K562 (cell line): ENCODE measurements at regions not wholly inside any gene's neighbourhood (a gene's known extent, or its start where the extent isn't known, plus 50 kb on each side); places are given as distances from the start of the nearest gene placed in this dataset.
A peak's percentile ranks its signal among the peaks of the same experiment; 100 is the strongest.

Source experiments
- ATAC-seq: fragments of 200-7000 bp; cut with Tn5 transposase; 3 replicates; pipeline ENCODE4 v1.9.1; 2020; ENCODE audit warnings: moderate library complexity
- BruUV-seq: library from RNA; stranded (reverse); fragments of 400-500 nt; replicated peaks from 2 replicates; lab custom pipeline; 2021; lab: Mats Ljungman, UMichigan
- CTCF ChIA-PET: fragments of 300-600 bp; formaldehyde crosslinking; extraction: SDS; loops from one replicate; lab custom pipeline; 2021; ENCODE audit warnings: low intra/inter-chr PET ratio; lab: Yijun Ruan, JAX
- POLR2A ChIA-PET: fragments of 300-600, 350-650 bp; sonication (Branson Sonifier 250); formaldehyde crosslinking; extraction: SDS; loops from one replicate; lab custom pipeline; 2021; ENCODE audit warnings: antibody characterized with exemption, inconsistent platforms; lab: Yijun Ruan, JAX
- DNase-seq, 4 experiments: peaks; one replicate each; pipeline versions ENCODE4 v3.0.0 to v3.0.0-alpha.2; 2011 to 2018; ENCODE audit warnings: low spot score in 3 of 4, mixed read lengths in 3 of 4; ENCODE audit errors: extremely low read depth in 1 of 4
- FAIRE-seq: peaks from 2 replicates; lab custom pipeline; 2011; peaks lifted over from hg19 to GRCh38; lab: Jason Lieb, UNC
- H2AFZ ChIP-seq: 2 replicates; pipeline ENCODE4 v1.6.0; 2011; ENCODE audit warnings: low read depth, low read length, control low read depth, inconsistent platforms
- H3K27ac ChIP-seq: fragments of 200-600 bp; 3 replicates; pipeline ENCODE4 v1.8.0; 2011; ENCODE audit warnings: low read depth, mild to moderate bottlenecking, control low read depth, inconsistent platforms, low read length, moderate library complexity, mixed read lengths; ENCODE audit errors: extremely low read depth
- H3K27me3 ChIP-seq, 2 experiments: fragments of 300-600 bp in 1 of 2; 2 replicates in 1 of 2; 3 replicates in 1 of 2; pipeline versions ENCODE4 v1.6.0 to v1.8.0; 2011; ENCODE audit warnings: inconsistent platforms in 2 of 2, low read length in 2 of 2, mild to moderate bottlenecking in 1 of 2, mixed read lengths in 1 of 2, moderate library complexity in 1 of 2; ENCODE audit not compliant: control insufficient read depth in 2 of 2, insufficient read depth in 2 of 2
- H3K36me3 ChIP-seq: fragments of 300-600 bp; 3 replicates; pipeline ENCODE4 v1.8.0; 2011; ENCODE audit warnings: mild to moderate bottlenecking, low read length, inconsistent platforms; ENCODE audit not compliant: control insufficient read depth, insufficient read depth
- H3K4me1 ChIP-seq, 2 experiments: fragments of 200-600 bp in 1 of 2; replicated peaks in 1 of 2; 2 replicates in 1 of 2; 3 replicates in 1 of 2; pipeline versions ENCODE4 v1.5.1 to v1.8.0; 2011; ENCODE audit warnings: inconsistent platforms in 2 of 2, low read length in 2 of 2, mild to moderate bottlenecking in 1 of 2, mixed read lengths in 1 of 2, moderate library complexity in 1 of 2; ENCODE audit not compliant: control insufficient read depth in 2 of 2, insufficient read depth in 2 of 2
- H3K4me2 ChIP-seq: 2 replicates; pipeline ENCODE4 v1.6.1; 2011; ENCODE audit warnings: low read length, control low read depth, inconsistent platforms, mixed read lengths; ENCODE audit not compliant: insufficient read depth
- H3K4me3 ChIP-seq: fragments of 200-600 bp; sonication (generic), shearing (Covaris generic); 2 replicates; pipeline ENCODE4 v1.5.1; 2016; ENCODE audit warnings: control low read depth, inconsistent platforms
- H3K79me2 ChIP-seq: fragments of 200-600 bp; 3 replicates; pipeline ENCODE4 v1.8.0; 2011; ENCODE audit warnings: low read length, inconsistent platforms; ENCODE audit not compliant: control insufficient read depth, insufficient read depth
- H3K9ac ChIP-seq, 2 experiments: 2 replicates each; pipeline versions ENCODE4 v1.6.0 to v1.6.1; 2011; ENCODE audit warnings: low read depth in 2 of 2, low read length in 2 of 2, control low read depth in 1 of 2, inconsistent platforms in 1 of 2, mild to moderate bottlenecking in 1 of 2, mixed read lengths in 1 of 2; ENCODE audit not compliant: insufficient read depth in 1 of 2
- H3K9me1 ChIP-seq: one replicate; pipeline ENCODE4 v1.6.0; 2011; ENCODE audit warnings: inconsistent platforms, mild to moderate bottlenecking, low read length, moderate library complexity; ENCODE audit not compliant: control insufficient read depth, insufficient read depth
- H3K9me3 ChIP-seq: replicated peaks from 2 replicates; pipeline ENCODE4 v1.5.1; 2011; ENCODE audit warnings: low read depth, low read length, inconsistent platforms; ENCODE audit not compliant: control insufficient read depth, insufficient read depth
- H4K20me1 ChIP-seq: replicated peaks from 2 replicates; pipeline ENCODE4 v1.6.1; 2011; ENCODE audit warnings: low read length, inconsistent platforms, mixed read lengths; ENCODE audit not compliant: control insufficient read depth, insufficient read depth
- CREBBP ChIP-seq: IDR thresholded peaks from one replicate; pipeline ENCODE4 v1.6.1; 2012; ENCODE audit warnings: low read depth, mild to moderate bottlenecking, control low read depth, inconsistent platforms, low read length
- MYBL2 ChIP-seq, 2 experiments: fragments of 450-650 bp in 1 of 2; sonication (generic) in 1 of 2; formaldehyde crosslinking in 1 of 2; IDR thresholded peaks; 2 replicates each; pipeline versions ENCODE4 v1.6.1 to v1.8.1; 2017 to 2022; ENCODE audit warnings: borderline replicate concordance in 1 of 2, inconsistent platforms in 1 of 2, low read depth in 1 of 2, mild to moderate bottlenecking in 1 of 2, missing genetic modification reagents in 1 of 2, moderate library complexity in 1 of 2
- NFXL1 ChIP-seq: fragments of 450-650 bp; formaldehyde crosslinking; IDR thresholded peaks from 2 replicates; pipeline ENCODE4 v1.4.0; 2021; ENCODE audit warnings: mild to moderate bottlenecking
- PRMT5 ChIP-seq: sonication (generic); formaldehyde crosslinking; IDR thresholded peaks from 2 replicates; pipeline ENCODE4 v1.5.0; 2020; ENCODE audit warnings: missing genetic modification reagents
- SMARCA4 ChIP-seq: fragments of 450-650 bp; IDR thresholded peaks from 2 replicates; pipeline ENCODE4 v1.6.1; 2016
- SMARCC2 ChIP-seq: fragments of 450-650 bp; IDR thresholded peaks from 2 replicates; pipeline ENCODE4 v1.6.1; 2017; ENCODE audit warnings: antibody characterized with exemption, moderate library complexity, mild to moderate bottlenecking, low read depth
- TAF15 ChIP-seq: fragments of 200-400 bp; formaldehyde crosslinking; IDR thresholded peaks from 2 replicates; pipeline ENCODE4 v1.6.1; 2017; ENCODE audit warnings: mild to moderate bottlenecking, low read depth, low read length, moderate library complexity
- TAL1 ChIP-seq: fragments of 450-650 bp; IDR thresholded peaks from 2 replicates; pipeline ENCODE4 v1.6.1; 2016; ENCODE audit warnings: mild to moderate bottlenecking
- TOE1 ChIP-seq, 2 experiments: fragments of 450-650 bp in 1 of 2; sonication (generic) in 1 of 2; formaldehyde crosslinking in 1 of 2; IDR thresholded peaks; 2 replicates each; pipeline versions ENCODE4 v1.7.1 to v1.8.0; 2016 to 2022; ENCODE audit warnings: borderline replicate concordance in 2 of 2, mild to moderate bottlenecking in 2 of 2, antibody characterized with exemption in 1 of 2, inconsistent platforms in 1 of 2, low read depth in 1 of 2, missing genetic modification reagents in 1 of 2, moderate library complexity in 1 of 2
- TRIM28 ChIP-seq: fragments of 450-650 bp; IDR thresholded peaks from 2 replicates; pipeline ENCODE4 v1.6.1; 2017
- ZBTB2 ChIP-seq: fragments of 450-650 bp; IDR thresholded peaks from 2 replicates; pipeline ENCODE4 v1.6.1; 2016; ENCODE audit warnings: antibody characterized with exemption
- ZNF445 ChIP-seq: fragments of 250-450 bp; sonication (Bioruptor Pico); IDR thresholded peaks from 2 replicates; pipeline ENCODE4 v1.4.0; 2020; ENCODE audit warnings: low read depth, mild to moderate bottlenecking, moderate library complexity
- ZNF778 ChIP-seq: fragments of 450-650 bp; formaldehyde crosslinking; IDR thresholded peaks from 2 replicates; pipeline ENCODE4 v1.4.0; 2020; ENCODE audit warnings: mild to moderate bottlenecking, moderate library complexity
- WGBS: fragments of 100-300 bp; shearing (Covaris generic); methylation state at CpG from one replicate; pipeline ENCODE4 v1.1.6; 2016; ENCODE audit warnings: low coverage, mixed read lengths; ENCODE audit not compliant: insufficient coverage; ENCODE audit errors: missing lambda C conversion rate; 5-methylcytosine and 5-hydroxymethylcytosine counted together
- in situ Hi-C: fragments of 300-500 bp; cut with MboI; formaldehyde crosslinking; loops from 4 replicates; pipeline ENCODE4 v1.15.0; 2018; ENCODE audit warnings: inconsistent platforms, mixed read lengths
- intact Hi-C: fragments of 100-400 bp; cut with micrococcal nuclease; formaldehyde crosslinking; loops from 2 replicates; pipeline ENCODE4 v1.14.2; 2022

GRCh38 chr12:46602474-46602873 is 223.3 kb downstream of the SLC38A4 start:
- ATAC-seq, result no peak
- H3K4me2 ChIP-seq, result no peak overlapping the region
- no TSS peak for BruUV-seq
- TF ChIP-seq TAL1 (no peak), TRIM28 (peak; percentile 32; the same call in 1 of the 2 replicates)
- DNase-seq, result no peak
- no peaks in the 10 kb centered on the region for H3K79me2 ChIP-seq
- no peak overlapping the region for H2AFZ ChIP-seq
- no peaks in the 10 kb centered on the region for H3K9me3 ChIP-seq
- H3K27me3 ChIP-seq, result 0 out of 5 replicates have a peak, but pooled peaks cover 0 to 6% of the 10 kb centered on the region in 2 experiments
- CTCF ChIA-PET, result no interaction called here
- POLR2A ChIA-PET, result interaction anchor here (1.2 kb wide), 1 partner anchor 23 kb away, joined by 3 read pairs; no protein-coding TSS in a partner anchor
- H3K4me3 ChIP-seq, result no peak overlapping the region
- in situ Hi-C loops, result no loop called here
- no peaks in the 10 kb centered on the region for H3K9me1 ChIP-seq
- no peak overlapping the region for H3K9ac ChIP-seq
- 6% methylated on average over 1 of the region's 1 CpG for WGBS
- intact Hi-C loops, result no loop called here
- FAIRE-seq, result no peak
- no peaks in the 10 kb centered on the region for H4K20me1 ChIP-seq
- H3K27ac ChIP-seq, result no peak overlapping the region
- no peaks in the 10 kb centered on the region for H3K4me1 ChIP-seq
- H3K36me3 ChIP-seq, result no peaks in the 10 kb centered on the region

- no peaks in the 10 kb centered on the region for H3K36me3 ChIP-seq
- FAIRE-seq (no peak), DNase-seq (no peak), ATAC-seq (no peak)
- H3K9me3 ChIP-seq, result no peaks in the 10 kb centered on the region
- ChIA-PET POLR2A (interaction anchor here (0.6 to 0.8 kb wide), 2 partner anchors 127 to 234 kb away, joined by 3 to 4 read pairs; no protein-coding TSS in a partner anchor), CTCF (no interaction called here)
- intact Hi-C loops (no loop called here), in situ Hi-C loops (no loop called here)
- no peaks in the 10 kb centered on the region for H4K20me1 ChIP-seq
- WGBS, result 47% methylated on average over 4 of the region's 5 CpGs
- H3K4me1 ChIP-seq, result peaks cover under 1 to 2% of the 10 kb centered on the region in 2 experiments; a peak in 2 of 5 replicates
- no peak overlapping the region for H3K27ac ChIP-seq
- H3K79me2 ChIP-seq, result no peaks in the 10 kb centered on the region
- no peak overlapping the region for H3K4me3 ChIP-seq
- H2AFZ ChIP-seq, result peak overlapping the region; percentile 45; the same call in 1 of the 2 replicates
- H3K9ac ChIP-seq, result no peak overlapping the region; a peak in 1 of 4 replicates
- no peaks in the 10 kb centered on the region for H3K27me3 ChIP-seq
- no peak overlapping the region for H3K4me2 ChIP-seq
- no peaks in the 10 kb centered on the region for H3K9me1 ChIP-seq
- no TSS peak for BruUV-seq
- TF ChIP-seq ZBTB2 (no peak), ZNF445 (CRISPR knock-in tag) (no peak), SMARCC2 (no peak), CREBBP (no peak), PRMT5 (no peak), ZNF778 (no peak), TAF15 (no peak), TOE1 (IDR thresholded peaks at IDR 0.05; ENCODE audit: borderline replicate concordance) (no peak), TOE1 (CRISPR knock-in tag; IDR thresholded peaks at IDR 0.05; ENCODE audit: borderline replicate concordance, low read depth) (no peak), MYBL2 (IDR thresholded peaks at IDR 0.05; ENCODE audit: low read depth) (no peak), MYBL2 (CRISPR knock-in tag; IDR thresholded peaks at IDR 0.05; ENCODE audit: borderline replicate concordance) (no peak), SMARCA4 (no peak), NFXL1 (CRISPR knock-in tag) (no peak)
Measured at GRCh38 chr12:46590991-46591703, 218.6 kb upstream of the SLC38A2 start.
